RPMI8226 (cell line): ENCODE measurements at regions not wholly inside any gene's neighbourhood (a gene's known extent, or its start where the extent isn't known, plus 50 kb on each side); places are given as distances from the start of the nearest gene placed in this dataset.

Experiments used
- DNase-seq: peaks from one replicate; pipeline ENCODE4 v3.0.0-alpha.2; 2015

DNA sequence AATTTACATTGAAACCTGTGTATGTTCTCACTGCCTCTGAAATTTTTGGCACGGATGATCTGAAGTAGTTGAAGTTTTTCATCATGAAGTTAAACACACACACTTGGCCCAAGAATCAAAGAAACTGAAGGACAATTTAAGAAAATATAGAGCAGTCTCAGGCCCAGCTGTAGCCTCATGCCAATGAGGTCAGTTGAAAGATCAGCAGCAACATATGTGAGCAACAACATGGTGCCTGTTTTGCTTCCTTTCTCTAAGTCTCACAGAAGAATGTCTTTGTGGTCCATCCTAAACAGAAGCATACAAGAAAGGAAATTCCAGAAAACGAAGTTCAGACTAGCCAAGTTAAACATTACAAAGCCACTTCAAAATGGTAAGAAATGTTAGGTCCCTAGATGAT lies 1737.2 kb downstream of the MAT2B start:
- DNase-seq: no peak

DNA sequence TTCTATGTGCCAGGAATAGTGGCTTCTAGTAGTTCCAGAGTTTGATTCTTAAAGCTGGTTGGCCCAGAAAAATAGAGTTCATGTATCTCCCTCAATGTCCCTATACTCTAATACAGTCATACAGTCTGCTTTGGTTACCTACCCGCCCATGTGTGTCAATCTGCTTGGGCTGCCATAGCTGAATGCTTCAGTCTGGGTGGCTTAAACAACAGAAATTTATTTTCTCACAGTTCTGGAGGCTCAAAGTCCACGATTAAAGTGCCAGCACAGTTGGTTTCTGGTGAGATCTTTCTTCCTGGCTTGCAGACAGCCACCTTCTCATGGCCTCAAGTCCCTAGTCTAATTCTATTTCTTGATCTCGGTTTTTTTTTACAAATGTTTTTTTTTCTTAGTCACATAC lies 1739.0 kb downstream of the MAT2B start:
- DNase-seq: no peak

DNA sequence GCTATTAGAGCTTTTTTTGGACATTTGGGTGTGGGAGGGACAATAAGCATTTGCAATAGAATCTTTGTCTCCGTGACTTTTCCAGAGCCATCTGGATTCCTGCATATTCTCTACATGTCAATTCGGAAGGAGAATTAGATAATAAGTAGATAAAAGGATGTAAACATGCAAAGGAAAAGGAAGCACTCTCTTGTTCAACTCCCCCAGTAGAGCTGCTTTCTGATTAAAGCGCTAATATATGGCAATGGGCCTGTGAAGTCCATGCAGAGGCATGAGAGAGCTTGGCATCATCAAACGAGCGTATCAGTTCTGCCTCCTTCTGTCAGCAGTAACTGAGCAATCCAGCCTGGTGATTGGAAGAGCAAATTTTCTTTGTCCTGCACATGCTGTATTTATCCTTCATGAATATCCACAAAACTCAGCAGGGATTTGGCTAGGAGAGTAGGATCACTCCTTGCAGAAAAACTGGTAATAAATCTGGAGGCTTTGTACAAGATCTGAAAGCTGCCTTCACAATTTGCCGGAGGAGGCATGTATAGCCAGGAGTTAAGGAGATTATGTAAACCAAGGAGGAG lies 1752.9 kb downstream of the MAT2B start:
- no peak for DNase-seq

DNA sequence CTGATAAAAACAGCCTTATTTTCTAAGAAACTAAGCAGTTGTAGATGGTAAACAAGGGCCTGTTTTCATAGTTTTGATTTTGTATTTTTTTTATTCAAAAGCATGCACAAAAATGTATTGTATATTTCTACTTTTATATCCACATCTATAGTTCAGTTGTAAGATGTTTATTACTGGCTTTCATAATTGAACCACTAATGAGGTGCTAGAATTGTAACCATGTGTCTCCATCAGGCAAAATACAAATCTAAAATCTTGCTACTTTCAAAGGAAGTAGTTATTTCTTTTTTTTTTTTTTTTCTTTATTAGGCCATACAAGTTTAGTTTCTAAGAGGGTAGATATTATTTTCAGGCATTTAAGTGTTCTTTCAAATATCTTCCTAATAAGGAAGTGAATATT lies 1755.0 kb downstream of the MAT2B start:
- DNase-seq: no peak

DNA sequence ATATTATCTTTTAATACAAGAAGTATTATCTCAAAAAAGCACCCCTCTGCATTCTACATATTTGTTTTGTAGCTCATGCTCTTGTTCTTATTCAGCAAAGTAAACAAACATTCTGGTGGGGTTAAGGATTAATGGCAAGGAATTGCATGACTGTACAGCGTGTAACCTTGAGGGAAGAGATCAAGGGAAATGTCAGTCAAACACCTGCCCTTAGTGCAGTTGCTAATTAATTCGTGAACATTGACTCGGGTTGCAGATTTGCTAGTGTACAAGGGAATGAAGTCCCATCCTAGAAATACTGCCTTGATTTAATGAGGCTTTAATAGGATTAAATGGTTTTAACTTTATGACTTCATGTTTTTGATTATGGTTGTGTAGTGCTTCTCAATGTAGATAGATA lies 1758.1 kb downstream of the MAT2B start:
- no peak for DNase-seq

GRCh38 chr5:165266939-165267338 lies 1761.5 kb downstream of the MAT2B start:
- no peak for DNase-seq

DNA sequence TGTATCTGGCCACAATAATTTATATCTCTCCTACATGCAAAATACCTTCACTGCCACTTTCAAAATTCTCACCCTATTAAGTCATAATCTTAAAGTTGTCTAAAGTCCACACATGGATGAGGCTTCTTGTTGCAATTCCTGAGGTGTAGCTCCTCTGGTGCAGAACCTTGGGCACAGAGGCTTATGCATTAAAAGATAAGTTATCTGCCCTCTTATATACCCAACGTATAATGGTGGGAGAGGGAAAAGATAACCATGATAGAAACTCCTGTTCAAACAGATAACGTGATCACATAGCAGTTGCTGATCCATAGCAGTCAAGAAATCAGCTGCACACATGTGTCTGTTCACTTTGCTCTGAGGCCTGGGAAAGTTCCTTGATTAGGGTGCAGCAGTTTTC lies 1767.0 kb downstream of the MAT2B start:
- DNase-seq: no peak

DNA sequence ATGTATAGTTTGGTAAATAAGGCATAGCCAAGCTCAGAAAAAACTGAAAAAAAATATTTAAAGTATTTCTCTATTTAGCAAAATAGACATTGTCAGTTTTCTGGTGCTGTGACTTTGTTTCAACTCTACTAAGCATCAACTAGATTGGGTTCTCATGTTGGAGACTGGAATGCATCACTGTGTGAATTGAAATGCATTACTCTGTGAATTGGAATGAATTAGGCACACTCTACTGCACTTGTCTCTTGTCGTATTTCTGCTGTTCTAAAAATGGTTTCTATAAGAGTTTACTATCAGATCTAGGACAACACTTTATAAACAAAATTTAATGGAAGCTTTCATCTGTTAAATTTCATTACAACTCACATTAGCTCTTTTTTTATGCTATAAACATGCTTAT lies 1772.2 kb downstream of the MAT2B start:
- DNase-seq: no peak

- no peak for DNase-seq
Measured at GRCh38 chr5:165282491-165282890, 1777.1 kb downstream of the MAT2B start.

GRCh38 chr5:165286692-165287091 lies 1781.3 kb downstream of the MAT2B start:
- no peak for DNase-seq

- DNase-seq: no peak
Measured at GRCh38 chr5:165290535-165290934, 1785.1 kb downstream of the MAT2B start.

DNA sequence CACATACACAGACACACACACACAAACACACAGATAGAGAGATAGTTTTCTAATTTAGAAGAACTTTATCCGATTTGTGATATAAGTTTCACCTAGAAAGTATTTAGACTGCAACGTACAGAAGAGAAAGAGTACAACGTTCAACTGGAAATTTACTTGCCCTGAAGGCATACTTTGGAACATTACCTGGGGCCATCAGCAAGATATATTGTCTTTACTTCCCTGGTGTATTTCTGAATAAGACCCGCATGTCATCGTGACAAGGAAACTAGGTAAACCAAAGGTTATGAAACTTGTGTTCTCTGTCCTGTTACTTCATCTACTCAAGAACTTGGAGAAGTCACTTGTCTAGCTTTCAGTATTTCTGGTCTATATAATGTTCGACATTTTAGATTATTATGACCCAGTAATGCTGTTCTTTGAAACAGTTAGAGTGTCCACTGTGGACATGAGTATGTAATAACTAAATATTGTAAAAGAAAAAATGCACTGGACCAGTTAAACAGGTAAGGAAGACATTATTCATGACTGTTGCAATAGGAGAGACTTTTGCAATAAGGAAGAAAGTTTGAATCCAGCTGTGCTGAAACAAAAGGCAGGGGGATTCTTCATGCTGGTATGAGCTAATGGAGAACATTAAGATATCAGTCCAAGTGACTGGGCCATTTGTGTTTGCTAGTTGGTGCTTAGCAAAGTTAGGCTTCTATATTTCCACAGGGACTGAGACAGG lies 1791.1 kb downstream of the MAT2B start:
- DNase-seq: no peak

DNA sequence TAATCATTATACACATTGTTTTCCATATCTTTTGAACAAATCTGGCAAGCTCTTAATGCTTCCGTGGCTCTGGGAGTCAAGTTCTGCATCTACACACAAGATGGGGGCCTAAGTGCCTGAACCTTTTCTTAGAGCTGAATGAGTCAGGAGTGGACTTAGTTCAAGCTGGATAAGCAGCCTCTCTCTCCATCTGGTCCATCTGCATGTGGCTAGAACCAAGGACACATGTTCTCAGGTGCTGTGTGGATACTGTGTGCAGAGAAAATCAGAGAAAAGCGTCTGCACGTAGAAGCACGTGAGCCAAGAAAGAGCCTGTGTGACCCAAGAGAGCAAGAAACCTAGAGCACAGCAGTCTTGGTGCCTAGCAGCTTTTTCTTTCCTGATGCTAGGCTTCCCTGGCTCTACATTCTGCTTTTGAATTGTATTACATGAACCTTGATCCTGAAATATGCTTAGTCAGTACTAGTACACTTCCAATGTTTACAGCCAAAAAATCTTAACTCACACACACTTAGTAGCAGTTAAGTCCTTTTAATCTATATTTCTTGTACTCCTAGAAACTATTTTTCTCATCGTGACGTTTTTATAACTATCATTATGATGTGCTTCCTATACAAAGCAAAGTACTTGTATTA lies 1798.9 kb downstream of the MAT2B start:
- no peak for DNase-seq

- DNase-seq: peak; percentile 8
Measured at GRCh38 chr5:165305596-165305995, 1800.2 kb downstream of the MAT2B start.

GRCh38 chr5:165309446-165309845 lies 1804.0 kb downstream of the MAT2B start:
- no peak for DNase-seq

DNA sequence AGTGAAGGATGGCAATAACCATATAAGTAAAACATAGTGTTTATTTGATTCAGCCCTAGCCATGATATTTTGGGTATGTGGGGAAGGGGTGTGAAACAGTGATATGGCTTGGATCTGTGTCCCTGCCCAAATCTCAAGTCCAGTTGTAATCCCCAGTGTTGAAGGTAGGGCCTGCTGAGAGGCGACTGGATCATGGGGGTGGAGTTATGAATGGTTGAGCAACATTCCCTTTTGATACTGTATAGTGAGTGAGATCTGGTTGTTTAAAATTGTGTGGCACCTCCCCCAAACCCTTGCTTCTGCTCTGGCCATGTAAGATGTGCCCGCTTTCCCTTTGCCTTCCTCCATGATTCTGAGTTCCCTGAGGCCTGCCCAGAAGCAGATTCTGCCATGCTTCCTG lies 1804.6 kb downstream of the MAT2B start:
- DNase-seq: no peak

DNA sequence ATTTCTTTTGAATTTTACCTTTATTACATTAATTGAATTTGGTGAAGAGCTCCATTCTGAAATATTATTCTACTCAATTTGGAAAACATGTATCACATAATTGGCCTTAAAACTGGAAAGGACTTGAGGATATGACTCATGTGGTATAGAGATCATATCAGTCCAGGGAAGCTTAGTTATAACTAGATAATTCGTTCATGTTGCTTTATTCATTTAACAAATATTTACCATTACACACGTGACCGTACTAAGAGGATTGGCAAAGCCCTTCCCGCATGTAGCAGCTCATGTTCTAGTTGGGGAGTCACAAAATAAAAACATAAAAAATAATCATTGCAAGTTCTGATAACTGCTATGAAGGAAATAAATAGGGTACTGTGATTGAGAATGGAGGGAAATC lies 1816.5 kb downstream of the MAT2B start:
- no peak for DNase-seq

- no peak for DNase-seq
Measured at GRCh38 chr5:165325221-165325620, 1819.8 kb downstream of the MAT2B start.

DNA sequence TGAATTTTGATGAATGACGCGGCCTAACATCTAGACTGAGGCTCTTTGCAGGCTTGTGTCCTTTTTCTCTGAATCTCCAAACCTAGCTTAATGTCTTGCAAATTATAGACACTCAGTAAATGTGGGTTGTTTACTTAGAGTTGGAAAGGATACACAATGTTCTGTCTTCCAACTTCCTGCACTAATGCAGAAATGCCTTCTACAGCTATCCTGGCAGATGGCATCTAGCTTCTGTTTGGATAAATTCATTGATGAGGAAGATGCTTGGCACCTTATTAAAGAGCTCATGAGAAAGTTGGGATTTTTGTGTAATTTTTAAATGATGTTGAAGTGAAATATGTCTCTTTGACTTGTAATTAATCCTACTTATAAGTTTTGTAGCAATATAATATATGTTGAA lies 1822.2 kb downstream of the MAT2B start:
- no peak for DNase-seq

DNA sequence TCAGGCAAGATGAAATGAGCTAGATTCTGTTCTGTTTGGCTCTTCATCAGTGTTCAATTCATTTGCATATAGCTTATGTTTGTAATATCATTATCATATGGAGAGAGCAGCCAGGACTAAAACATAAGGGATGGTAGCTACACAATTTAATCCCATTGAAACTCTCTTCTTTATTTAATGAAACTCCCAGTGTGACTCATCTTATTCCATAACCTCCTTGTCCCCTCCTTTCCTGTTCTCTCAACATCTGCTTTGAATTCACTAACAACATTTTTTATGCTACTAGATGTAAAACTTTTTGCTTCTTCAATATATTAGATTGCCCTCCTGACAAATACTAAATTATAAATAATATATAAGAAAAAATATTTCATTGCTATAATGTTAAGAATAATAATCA lies 1823.4 kb downstream of the MAT2B start:
- DNase-seq: no peak

- no peak for DNase-seq
Measured at GRCh38 chr5:165333623-165334022, 1828.2 kb downstream of the MAT2B start.

- no peak for DNase-seq
Measured at GRCh38 chr5:165334201-165334600, 1828.8 kb downstream of the MAT2B start.

GRCh38 chr5:165349735-165350134 lies 1844.3 kb downstream of the MAT2B start:
- DNase-seq: no peak

GRCh38 chr5:165351342-165351741 lies 1845.9 kb downstream of the MAT2B start:
- DNase-seq: no peak

DNA sequence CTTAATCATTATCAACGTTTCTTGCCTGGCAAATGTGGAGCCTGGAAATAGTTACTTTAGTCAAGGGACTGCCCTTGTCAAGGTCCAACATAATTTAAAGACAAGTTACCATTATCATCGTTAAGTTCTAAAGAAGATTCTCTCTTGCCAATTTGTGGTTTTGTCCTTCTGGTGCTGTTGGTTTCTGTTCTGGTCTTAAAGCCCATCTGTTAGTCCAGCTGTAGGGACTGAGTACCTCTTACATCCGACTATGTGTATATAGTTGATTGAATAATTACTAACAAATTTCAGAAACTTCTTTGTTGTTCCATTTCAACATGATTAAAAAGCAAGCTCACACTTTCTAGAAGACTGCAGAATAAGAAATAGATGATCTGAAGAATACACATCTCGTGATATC lies 1854.9 kb downstream of the MAT2B start:
- DNase-seq: no peak
